ENCODE measurements at regions not wholly inside any gene's neighbourhood (a gene's known extent, or its start where the extent isn't known, plus 50 kb on each side); places are given as distances from the start of the nearest gene placed in this dataset.

DNA sequence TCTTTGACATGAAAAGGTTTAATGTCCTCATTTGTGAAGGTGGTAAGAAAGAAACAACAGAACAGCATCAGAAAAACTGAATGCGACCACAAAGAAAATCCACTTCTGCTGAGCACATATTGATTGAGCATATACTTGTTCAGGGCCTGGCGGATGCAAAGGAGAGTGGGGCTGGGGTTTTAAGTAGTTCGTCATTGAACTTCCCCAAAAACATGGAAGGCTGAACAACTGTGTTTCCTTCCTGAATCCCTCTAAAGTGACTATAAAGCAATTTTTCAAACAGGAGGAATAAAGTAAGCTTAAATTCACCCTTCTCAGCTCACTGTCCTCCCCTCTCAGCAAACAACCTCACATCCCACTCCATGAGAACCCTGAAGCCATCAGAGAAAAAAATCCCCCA lies 262.9 kb downstream of the AGTPBP1 start:
- TF ChIP-seq POLR2AphosphoS5 (IDR thresholded peaks at IDR 0.05; ENCODE audit: low read depth) = no peak
- TF ChIP-seq, protein P1, sequence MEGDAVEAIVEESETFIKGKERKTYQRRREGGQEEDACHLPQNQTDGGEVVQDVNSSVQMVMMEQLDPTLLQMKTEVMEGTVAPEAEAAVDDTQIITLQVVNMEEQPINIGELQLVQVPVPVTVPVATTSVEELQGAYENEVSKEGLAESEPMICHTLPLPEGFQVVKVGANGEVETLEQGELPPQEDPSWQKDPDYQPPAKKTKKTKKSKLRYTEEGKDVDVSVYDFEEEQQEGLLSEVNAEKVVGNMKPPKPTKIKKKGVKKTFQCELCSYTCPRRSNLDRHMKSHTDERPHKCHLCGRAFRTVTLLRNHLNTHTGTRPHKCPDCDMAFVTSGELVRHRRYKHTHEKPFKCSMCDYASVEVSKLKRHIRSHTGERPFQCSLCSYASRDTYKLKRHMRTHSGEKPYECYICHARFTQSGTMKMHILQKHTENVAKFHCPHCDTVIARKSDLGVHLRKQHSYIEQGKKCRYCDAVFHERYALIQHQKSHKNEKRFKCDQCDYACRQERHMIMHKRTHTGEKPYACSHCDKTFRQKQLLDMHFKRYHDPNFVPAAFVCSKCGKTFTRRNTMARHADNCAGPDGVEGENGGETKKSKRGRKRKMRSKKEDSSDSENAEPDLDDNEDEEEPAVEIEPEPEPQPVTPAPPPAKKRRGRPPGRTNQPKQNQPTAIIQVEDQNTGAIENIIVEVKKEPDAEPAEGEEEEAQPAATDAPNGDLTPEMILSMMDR (IDR thresholded peaks at IDR 0.05; ENCODE audit: insufficient read depth, low read length) = no peak
- no peak for TF ChIP-seq GABPA (IDR thresholded peaks at IDR 0.05; ENCODE audit: low read depth)
- TF ChIP-seq SPI1 (IDR thresholded peaks at IDR 0.05; ENCODE audit: borderline replicate concordance, low read depth) = no peak
- TF ChIP-seq, protein P2, sequence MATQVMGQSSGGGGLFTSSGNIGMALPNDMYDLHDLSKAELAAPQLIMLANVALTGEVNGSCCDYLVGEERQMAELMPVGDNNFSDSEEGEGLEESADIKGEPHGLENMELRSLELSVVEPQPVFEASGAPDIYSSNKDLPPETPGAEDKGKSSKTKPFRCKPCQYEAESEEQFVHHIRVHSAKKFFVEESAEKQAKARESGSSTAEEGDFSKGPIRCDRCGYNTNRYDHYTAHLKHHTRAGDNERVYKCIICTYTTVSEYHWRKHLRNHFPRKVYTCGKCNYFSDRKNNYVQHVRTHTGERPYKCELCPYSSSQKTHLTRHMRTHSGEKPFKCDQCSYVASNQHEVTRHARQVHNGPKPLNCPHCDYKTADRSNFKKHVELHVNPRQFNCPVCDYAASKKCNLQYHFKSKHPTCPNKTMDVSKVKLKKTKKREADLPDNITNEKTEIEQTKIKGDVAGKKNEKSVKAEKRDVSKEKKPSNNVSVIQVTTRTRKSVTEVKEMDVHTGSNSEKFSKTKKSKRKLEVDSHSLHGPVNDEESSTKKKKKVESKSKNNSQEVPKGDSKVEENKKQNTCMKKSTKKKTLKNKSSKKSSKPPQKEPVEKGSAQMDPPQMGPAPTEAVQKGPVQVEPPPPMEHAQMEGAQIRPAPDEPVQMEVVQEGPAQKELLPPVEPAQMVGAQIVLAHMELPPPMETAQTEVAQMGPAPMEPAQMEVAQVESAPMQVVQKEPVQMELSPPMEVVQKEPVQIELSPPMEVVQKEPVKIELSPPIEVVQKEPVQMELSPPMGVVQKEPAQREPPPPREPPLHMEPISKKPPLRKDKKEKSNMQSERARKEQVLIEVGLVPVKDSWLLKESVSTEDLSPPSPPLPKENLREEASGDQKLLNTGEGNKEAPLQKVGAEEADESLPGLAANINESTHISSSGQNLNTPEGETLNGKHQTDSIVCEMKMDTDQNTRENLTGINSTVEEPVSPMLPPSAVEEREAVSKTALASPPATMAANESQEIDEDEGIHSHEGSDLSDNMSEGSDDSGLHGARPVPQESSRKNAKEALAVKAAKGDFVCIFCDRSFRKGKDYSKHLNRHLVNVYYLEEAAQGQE (IDR thresholded peaks at IDR 0.05; ENCODE audit: insufficient replicate concordance, low read depth) = no peak

All from HL-60 (cell line).